ENCODE measurements at regions not wholly inside any gene's neighbourhood (a gene's known extent, or its start where the extent isn't known, plus 50 kb on each side); places are given as distances from the start of the nearest gene placed in this dataset.

DNA sequence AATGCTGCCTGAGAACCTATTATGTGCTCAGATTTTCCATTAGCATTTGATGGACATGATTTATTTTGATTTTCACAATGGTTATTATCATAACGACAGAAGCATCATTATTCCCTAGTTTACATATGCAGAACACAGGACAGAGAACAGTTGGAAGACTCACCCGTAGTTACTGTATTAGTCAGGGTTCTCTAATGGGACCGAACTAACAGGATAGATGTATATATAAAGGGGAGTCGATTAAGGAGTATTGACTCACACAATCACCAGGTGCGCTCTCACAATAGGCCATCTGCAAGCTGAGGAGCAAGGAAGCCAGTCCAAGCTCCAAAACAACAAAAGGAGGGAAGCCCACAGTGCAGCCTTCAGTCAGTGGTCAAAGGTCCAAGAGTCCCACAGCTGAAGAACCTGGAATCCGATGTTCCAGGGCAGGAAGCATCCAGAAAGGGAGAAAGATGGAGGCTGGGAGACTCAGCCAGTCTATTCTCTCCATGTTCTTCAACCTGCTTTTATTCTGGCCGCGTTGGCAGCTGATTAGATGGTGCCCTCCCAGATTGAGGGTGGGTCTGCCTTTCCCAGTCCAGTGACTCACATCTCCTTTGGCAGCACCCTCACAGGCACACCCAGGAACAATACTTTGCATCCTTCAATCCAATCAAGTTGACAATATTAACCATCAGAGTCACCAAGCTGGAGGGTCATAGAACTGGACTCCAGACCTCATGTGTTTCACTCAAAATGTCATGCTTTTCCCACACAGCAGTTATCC, 92.7 kb upstream of the XYLT1 start:
- Histone ChIP-seq H3K27me3 (no peaks in the 10 kb centered on the region), H3K4me3 (no peak overlapping the region), H3K27ac (no peak overlapping the region), H3K36me3 (no peaks in the 10 kb centered on the region), H3K9me3 (no peaks in the 10 kb centered on the region), H3K4me1 (no peaks in the 10 kb centered on the region)
- DNase-seq = no peak
- intact Hi-C loops (cut with DNase I; ENCODE audit: low total_unique reads) = no loop called here
- TF ChIP-seq POLR2A (IDR thresholded peaks at IDR 0.05) = no peak
- TF ChIP-seq, protein P1, sequence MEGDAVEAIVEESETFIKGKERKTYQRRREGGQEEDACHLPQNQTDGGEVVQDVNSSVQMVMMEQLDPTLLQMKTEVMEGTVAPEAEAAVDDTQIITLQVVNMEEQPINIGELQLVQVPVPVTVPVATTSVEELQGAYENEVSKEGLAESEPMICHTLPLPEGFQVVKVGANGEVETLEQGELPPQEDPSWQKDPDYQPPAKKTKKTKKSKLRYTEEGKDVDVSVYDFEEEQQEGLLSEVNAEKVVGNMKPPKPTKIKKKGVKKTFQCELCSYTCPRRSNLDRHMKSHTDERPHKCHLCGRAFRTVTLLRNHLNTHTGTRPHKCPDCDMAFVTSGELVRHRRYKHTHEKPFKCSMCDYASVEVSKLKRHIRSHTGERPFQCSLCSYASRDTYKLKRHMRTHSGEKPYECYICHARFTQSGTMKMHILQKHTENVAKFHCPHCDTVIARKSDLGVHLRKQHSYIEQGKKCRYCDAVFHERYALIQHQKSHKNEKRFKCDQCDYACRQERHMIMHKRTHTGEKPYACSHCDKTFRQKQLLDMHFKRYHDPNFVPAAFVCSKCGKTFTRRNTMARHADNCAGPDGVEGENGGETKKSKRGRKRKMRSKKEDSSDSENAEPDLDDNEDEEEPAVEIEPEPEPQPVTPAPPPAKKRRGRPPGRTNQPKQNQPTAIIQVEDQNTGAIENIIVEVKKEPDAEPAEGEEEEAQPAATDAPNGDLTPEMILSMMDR (IDR thresholded peaks at IDR 0.05) = no peak

DNA sequence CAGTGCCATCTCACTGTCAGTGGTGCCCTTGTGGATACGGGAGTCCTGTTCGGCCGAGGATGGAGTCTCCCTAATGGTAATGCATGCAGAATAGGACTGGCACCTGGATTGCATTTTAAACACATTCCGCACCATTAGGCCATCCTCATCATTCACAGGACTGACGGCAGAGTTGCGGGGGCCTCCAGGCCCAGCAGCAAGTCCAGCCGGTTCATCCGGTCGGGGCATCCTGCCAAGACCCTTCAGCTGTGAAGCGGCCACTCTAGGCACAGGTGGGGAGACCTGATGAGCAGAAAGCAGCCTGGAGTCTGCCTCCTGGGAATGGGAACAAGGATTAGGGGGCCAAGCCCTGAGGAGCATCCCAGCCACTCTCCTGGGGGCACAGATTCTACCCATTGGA, 90.3 kb upstream of the XYLT1 start:
- no peaks in the 10 kb centered on the region for H3K36me3 ChIP-seq
- no peak overlapping the region for H3K4me3 ChIP-seq
- intact Hi-C loops (cut with DNase I; ENCODE audit: low total_unique reads) = no loop called here
- H3K27me3 ChIP-seq = no peaks in the 10 kb centered on the region
- H3K27ac ChIP-seq = no peak overlapping the region
- no peaks in the 10 kb centered on the region for H3K4me1 ChIP-seq
- H3K9me3 ChIP-seq = no peaks in the 10 kb centered on the region
- no peak for DNase-seq
- TF ChIP-seq POLR2A (IDR thresholded peaks at IDR 0.05) = no peak
- TF ChIP-seq, protein P1 (IDR thresholded peaks at IDR 0.05) = no peak

DNA sequence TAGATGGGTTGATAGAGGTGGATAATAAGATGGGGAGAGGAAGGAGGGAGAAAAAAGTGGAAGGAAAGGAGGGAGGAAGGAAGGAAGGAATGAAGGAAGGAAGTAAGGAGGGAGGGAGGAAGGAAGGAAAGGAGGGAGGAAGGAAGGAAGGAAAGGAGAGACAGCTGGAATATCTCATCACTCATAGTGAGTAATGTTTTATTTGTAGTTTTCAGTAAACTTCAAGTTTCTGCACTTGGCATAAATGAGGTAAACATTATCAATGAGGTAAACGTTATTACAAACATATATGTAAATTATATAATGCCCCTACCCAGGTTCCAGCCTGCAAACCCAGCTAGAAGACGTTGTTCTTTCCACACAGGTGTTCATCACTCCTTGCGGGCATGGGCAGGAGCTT, 89.8 kb upstream of the XYLT1 start:
- Histone ChIP-seq H3K36me3 (no peaks in the 10 kb centered on the region), H3K27ac (no peak overlapping the region), H3K4me3 (no peak overlapping the region), H3K4me1 (no peaks in the 10 kb centered on the region), H3K27me3 (no peaks in the 10 kb centered on the region), H3K9me3 (no peaks in the 10 kb centered on the region)
- no peak for DNase-seq
- no peak for TF ChIP-seq POLR2A (IDR thresholded peaks at IDR 0.05)
- TF ChIP-seq, protein P1 (IDR thresholded peaks at IDR 0.05) = no peak
- intact Hi-C loops (cut with DNase I; ENCODE audit: low total_unique reads) = no loop called here

DNA sequence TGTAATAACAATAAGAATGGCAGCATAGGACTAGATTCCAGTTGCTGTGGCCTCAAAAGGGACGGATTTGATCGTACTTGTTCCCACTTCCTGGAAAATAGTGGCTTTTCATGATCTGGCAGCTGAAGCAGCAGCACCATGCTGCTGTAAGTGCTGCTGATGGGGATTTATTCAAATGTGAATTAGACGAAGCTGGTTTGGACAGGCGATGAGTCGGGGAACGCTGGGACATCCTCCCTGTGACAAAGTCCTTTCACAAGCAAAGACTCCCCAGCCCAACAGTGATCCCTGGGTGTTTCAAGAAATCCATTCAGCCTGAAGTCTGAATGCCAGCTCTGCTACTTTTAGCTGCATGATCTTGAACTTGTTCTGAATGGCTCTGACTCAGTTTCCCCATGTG, 88.6 kb upstream of the XYLT1 start:
- TF ChIP-seq, protein P1 (IDR thresholded peaks at IDR 0.05) = no peak
- TF ChIP-seq POLR2A (IDR thresholded peaks at IDR 0.05) = no peak
- intact Hi-C loops (cut with DNase I; ENCODE audit: low total_unique reads) = no loop called here
- Histone ChIP-seq H3K4me3 (no peak overlapping the region), H3K9me3 (no peaks in the 10 kb centered on the region), H3K27ac (no peak overlapping the region), H3K27me3 (no peaks in the 10 kb centered on the region), H3K36me3 (no peaks in the 10 kb centered on the region), H3K4me1 (no peaks in the 10 kb centered on the region)
- DNase-seq = no peak

DNA sequence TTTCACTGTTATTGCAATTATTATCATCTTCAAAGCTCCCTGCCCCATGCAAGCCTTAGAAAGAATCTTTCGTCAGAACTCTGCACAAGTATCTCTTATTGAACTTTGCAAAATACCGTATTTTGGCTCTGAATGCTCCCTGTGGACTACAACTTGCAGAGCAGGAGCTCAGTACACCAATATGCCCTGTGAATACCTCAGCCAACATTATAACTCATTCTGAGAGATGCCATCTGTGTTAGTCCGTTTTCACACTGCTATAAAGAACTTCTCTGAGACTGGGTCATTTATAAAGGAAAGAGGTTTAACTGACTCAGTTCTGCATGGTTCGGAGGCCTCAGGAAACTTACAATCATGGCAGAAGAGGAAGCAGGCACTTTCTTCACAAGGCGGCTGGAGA, 87.2 kb upstream of the XYLT1 start:
- TF ChIP-seq, protein P1 (IDR thresholded peaks at IDR 0.05) = no peak
- no peak for TF ChIP-seq POLR2A (IDR thresholded peaks at IDR 0.05)
- H3K4me3 ChIP-seq = no peak overlapping the region
- H3K27me3 ChIP-seq = no peaks in the 10 kb centered on the region
- intact Hi-C loops (cut with DNase I; ENCODE audit: low total_unique reads) = no loop called here
- H3K36me3 ChIP-seq = no peaks in the 10 kb centered on the region
- no peaks in the 10 kb centered on the region for H3K9me3 ChIP-seq
- no peak for DNase-seq
- H3K27ac ChIP-seq = no peak overlapping the region
- no peaks in the 10 kb centered on the region for H3K4me1 ChIP-seq
